GM18520 (cell line): ENCODE measurements at regions not wholly inside any gene's neighbourhood (a gene's known extent, or its start where the extent isn't known, plus 50 kb on each side); places are given as distances from the start of the nearest gene placed in this dataset.
"Not testable (repeated sequence)": the region's sequence is repeated elsewhere in the genome, so short reads cannot be mapped to it uniquely, and the experiment has no call there.

ENCODE experiments used
- ATAC-seq: cut with Tn5 transposase; IDR thresholded peaks from one replicate; pipeline ENCODE4 v1.9.1; 2021; ENCODE audit not compliant: unreplicated experiment

GRCh38 chr4:138113819-138114400, 128.2 kb downstream of the SLC7A11 start:
- ATAC-seq = no peak

DNA sequence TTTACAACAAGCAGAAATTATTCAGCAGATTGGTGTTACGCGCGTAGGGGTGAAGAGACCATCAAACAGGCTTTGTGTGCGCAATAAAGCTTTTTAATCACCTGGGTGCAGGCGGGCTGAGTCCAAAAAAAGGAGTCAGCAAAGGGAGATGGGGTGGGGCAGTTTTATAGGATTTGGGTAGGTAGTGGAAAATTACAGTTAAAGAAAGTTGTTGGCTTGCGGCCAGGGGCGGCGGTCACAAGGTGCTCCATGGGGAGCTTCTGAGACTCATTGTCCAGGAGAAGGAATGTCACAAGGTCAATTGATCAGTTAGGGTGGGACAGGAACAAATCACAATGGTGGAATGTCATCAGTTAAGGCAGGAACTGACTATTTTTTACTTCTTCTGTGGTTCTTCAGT, 129.3 kb downstream of the SLC7A11 start:
- ATAC-seq = not testable (repeated sequence)

DNA sequence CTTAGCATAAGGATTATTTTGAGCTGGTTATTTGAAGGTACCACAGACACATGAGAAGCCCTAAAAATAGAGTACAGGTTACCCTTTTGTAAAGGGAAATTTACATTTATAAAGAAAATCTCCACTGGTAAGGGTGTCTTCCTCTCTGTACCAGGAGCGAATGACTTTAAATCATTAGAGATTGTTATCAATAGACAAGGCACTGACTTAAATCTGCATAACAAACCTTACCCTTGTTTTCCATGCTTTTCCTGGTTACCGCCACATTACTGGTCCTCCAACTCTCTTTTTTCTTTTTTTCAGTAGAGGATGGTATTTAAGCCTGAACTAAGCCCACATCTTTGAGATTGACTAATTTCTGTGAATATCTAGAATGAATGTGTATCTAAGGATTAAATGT, 129.8 kb downstream of the SLC7A11 start:
- no peak for ATAC-seq

GRCh38 chr4:138111462-138112000, 130.6 kb downstream of the SLC7A11 start:
- no peak for ATAC-seq

DNA sequence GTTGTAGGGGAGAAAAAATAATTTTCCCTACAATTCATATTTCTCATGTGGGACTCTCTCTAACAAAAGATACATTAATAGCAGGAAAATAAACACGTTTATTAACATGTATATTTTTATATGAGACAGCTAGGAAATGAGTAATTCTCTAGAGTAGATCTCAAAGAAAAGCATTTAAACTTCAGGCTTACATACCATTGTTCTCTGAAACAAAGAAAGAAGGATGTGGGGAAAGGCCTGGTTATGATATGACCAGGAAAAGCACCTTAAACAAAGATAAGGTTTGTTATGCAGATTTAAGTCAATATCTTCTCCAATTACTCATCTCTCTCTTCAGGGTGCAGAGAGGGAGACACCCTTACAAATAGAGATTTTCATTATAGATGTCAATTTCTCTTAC, 131.3 kb downstream of the SLC7A11 start:
- peak; percentile 41 for ATAC-seq

DNA sequence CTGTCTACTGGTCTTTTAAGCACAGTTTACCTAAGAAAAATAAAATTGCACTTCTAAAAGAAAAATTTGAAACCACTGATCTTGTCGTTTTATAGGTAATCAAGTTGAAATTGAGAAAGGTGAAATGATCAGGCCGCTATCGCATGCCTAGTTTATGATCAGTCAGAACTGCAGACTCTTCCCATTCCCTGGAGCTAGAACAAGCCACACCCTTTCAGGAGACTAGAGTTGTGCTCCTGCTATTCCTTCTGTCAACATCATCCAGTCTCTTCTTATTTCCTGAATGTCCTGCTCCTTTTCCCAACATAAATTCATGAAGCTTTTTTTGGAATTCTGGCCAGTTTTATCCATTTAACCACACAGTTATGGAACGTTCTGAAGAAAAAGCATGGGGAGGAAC, 135.1 kb downstream of the SLC7A11 start:
- no peak for ATAC-seq

DNA sequence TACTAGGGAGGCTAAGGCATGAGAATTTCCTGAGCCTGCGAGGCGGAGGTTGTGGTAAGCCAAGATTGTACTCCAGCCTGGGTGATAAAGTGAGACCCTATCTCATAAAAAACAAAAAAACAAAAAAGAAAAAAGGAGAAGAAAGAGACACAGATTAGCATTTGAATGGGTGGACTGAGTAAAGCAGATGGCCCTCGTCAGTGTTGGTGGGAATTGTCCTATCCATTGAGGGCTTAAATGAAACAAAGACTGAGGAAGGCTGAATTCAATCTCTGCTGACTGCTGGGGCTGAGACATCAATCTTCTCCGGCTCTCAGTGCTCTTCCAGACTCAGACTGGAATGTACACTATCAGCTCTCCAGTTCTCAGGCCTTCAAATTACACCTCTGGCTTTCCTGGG, 136.8 kb downstream of the SLC7A11 start:
- ATAC-seq = no peak

DNA sequence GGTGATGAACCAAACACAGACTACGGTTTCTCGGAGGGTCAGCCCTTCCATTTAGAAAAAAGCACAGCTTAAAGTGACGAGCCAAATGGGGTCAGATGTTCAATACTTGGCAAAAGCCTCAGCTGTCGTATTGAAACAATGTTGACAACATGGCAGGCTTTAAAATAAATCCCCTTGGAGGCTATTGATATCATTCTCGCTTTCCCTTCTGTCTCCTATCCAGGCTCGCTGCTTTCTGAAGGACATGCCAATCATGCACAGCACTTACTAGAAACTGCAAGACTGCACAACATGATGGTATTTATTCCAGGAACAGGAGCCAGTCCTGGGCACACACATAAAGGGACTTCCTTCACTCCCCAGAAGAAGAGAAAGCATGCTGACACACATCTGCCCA, 137.9 kb downstream of the SLC7A11 start:
- ATAC-seq = no peak

DNA sequence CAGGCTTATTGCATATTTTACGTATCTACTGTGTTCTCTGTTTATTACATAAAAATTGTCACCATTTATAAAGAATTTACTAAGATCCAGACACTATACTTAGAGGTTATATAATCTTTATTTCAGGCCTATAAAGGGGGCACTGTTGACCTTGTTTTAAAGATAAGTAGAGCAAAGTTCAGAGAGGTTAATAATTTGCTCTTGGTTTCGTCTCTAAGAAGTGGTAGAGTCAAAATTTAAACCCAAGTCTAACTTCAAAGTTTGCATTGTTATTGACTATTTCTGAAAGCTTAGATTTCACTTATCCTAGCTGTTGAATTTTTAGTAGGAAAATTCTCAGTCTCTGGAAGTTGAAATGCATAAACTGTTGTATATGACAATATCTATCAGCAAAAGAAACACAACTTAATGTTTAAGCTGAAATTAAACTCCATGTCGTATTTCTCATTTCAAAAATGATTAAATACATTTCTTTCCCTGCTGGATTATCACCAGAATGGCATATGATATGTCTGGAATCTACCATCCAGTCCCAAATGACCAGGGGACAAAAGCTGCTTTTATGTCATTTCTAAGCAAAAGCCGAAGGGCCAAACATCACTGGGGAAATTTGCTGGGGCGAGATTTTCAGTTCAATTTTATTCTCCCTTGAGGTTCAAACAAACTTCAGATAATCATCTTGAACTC, 138.4 kb downstream of the SLC7A11 start:
- ATAC-seq = no peak

- no peak for ATAC-seq
Measured at GRCh38 chr4:138099385-138099784, 142.8 kb downstream of the SLC7A11 start.

DNA sequence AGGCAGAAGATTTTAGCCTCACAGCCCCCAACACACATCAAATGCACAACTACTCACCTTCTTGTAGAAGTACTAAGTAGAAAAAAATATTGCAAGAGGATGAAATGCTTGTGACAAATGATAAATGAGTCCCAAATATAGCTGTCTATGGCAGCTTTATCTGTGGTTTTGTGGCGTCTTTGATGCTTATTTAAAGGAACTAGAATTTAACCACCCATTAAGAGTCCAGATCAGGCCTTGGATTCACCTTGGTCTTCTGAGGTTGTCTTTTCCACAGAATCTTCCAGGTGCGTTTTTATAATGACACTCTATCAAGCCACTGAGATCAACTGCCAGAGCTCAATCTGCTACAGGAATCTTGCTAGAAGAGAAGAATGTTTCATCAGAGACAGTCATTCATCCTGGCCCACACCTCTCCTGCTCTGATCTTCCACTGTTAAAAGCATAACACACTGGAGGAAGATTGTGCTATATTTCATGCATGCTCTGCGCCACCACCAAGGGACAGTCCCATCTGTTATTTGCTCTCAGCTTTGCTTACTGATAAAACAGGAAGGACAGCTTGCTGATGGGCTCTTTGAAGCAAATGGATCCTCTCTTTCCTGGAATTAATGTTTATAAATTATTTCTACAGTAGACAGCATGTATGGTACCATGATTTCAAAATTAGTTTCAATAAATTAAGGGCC, 144.1 kb downstream of the SLC7A11 start:
- ATAC-seq = no peak

- ATAC-seq = no peak
Measured at GRCh38 chr4:138096384-138097062, 145.6 kb downstream of the SLC7A11 start.

DNA sequence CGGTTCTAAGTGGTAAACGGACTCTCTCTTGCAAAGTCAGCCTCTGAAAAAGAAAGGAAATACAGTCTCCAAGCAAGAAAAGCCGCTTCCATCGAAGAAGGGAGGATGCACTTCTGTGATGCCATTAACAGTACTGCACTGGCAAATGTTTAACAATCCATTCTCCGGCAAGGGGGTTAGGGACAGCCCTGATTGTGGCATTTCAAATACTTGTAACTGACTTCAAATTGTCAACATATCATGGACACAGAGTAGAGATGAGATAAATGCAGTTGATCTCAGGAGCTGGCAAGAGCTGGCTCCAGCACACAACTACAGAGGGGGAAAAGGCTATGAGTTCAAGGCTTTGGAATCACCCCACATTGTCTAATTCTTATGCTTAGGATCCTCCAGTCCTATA, 146.8 kb downstream of the SLC7A11 start:
- ATAC-seq = no peak

- ATAC-seq = no peak
Measured at GRCh38 chr4:138092060-138092459, 150.1 kb downstream of the SLC7A11 start.

GRCh38 chr4:138090918-138091676, 151.1 kb downstream of the SLC7A11 start:
- no peak for ATAC-seq

- peak; percentile 63 for ATAC-seq
Measured at GRCh38 chr4:138090150-138090917, 151.8 kb downstream of the SLC7A11 start.

- ATAC-seq = no peak
Measured at GRCh38 chr4:138088449-138089208, 153.5 kb downstream of the SLC7A11 start.

DNA sequence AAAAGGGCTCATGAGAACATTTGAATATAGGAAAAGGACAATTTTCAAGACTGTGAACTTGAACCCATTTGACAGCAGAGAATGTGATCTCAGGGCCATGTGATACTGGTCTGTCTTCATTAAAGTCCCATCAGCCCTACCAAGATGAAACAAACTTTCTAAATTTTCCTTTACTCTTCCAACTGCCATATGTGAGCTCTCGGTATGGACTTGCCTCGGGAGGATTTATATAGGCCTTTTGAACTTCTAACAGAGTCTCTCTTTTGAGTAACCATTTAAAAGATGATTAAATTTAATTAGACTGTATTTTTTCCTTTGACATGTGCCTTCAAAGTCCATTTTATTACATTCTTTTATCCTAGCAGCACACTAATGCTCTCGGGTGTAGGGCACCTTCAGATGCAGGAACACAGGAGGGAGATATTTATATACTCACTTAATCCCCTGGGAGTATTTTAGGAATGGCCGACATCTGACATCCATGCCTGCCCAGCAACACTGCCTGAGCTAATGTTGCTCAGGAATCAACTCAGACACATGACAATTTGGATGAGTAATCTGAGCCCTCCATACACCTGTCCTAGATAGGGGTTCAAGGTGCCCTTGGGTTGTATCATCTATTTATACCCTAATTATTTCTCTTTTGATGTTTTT, 155.0 kb downstream of the SLC7A11 start:
- ATAC-seq = no peak

GRCh38 chr4:138086611-138087041, 155.5 kb downstream of the SLC7A11 start:
- no peak for ATAC-seq
